ACC112 (cell line): ENCODE measurements at regions not wholly inside any gene's neighbourhood (a gene's known extent, or its start where the extent isn't known, plus 50 kb on each side); places are given as distances from the start of the nearest gene placed in this dataset.

Experiments
- H2AFZ ChIP-seq: fragments of 200-600 bp; sonication (generic); one replicate; pipeline ENCODE4 v1.6.0; 2017; ENCODE audit warnings: antibody characterized with exemption, low read length; ENCODE audit not compliant: unreplicated experiment
- H3K27ac ChIP-seq: fragments of 200-600 bp; sonication (generic); 2 replicates; pipeline ENCODE4 v1.5.1; 2014; ENCODE audit warnings: low read depth, mild to moderate bottlenecking, antibody characterized with exemption, low read length, moderate library complexity
- H3K27me3 ChIP-seq: fragments of 200-600 bp; sonication (generic); 2 replicates; pipeline ENCODE4 v1.6.1; 2014; ENCODE audit warnings: mild to moderate bottlenecking, antibody characterized with exemption, low read length, moderate library complexity, mixed read lengths; ENCODE audit not compliant: insufficient read depth
- H3K36me3 ChIP-seq: fragments of 200-600 bp; sonication (generic); 2 replicates; pipeline ENCODE4 v1.6.1; 2016; ENCODE audit warnings: mild to moderate bottlenecking, antibody characterized with exemption, low read length, moderate library complexity, mixed read lengths; ENCODE audit not compliant: insufficient read depth
- H3K4me1 ChIP-seq: fragments of 200-600 bp; sonication (generic); one replicate; pipeline ENCODE4 v1.6.1; 2016; ENCODE audit warnings: low read length, mixed read lengths; ENCODE audit not compliant: insufficient read depth, unreplicated experiment, control insufficient read depth
- H3K4me3 ChIP-seq: fragments of 200-600 bp; sonication (generic); 2 replicates; pipeline ENCODE4 v1.5.1; 2014; ENCODE audit warnings: mild to moderate bottlenecking, low read depth, low read length
- H3K79me2 ChIP-seq: fragments of 200-600 bp; sonication (generic); one replicate; pipeline ENCODE4 v1.6.0; 2016; ENCODE audit warnings: low read length; ENCODE audit not compliant: control insufficient read depth, unreplicated experiment, insufficient read depth

- no peak overlapping the region for H3K27ac ChIP-seq
- H3K4me3 ChIP-seq, result no peak overlapping the region
- no peaks in the 10 kb centered on the region for H3K27me3 ChIP-seq
- no peak overlapping the region for H2AFZ ChIP-seq
- no peaks in the 10 kb centered on the region for H3K79me2 ChIP-seq
- H3K4me1 ChIP-seq, result no peaks in the 10 kb centered on the region
- no peaks in the 10 kb centered on the region for H3K36me3 ChIP-seq
These were observed 493.3 kb upstream of the GCFC2 start for GRCh38 chr2:76204048-76204447.

GRCh38 chr2:76202866-76203265 is 492.2 kb upstream of the GCFC2 start:
- H3K4me3 ChIP-seq, result no peak overlapping the region
- H2AFZ ChIP-seq, result no peak overlapping the region
- no peak overlapping the region for H3K27ac ChIP-seq
- no peaks in the 10 kb centered on the region for H3K4me1 ChIP-seq
- no peaks in the 10 kb centered on the region for H3K79me2 ChIP-seq
- no peaks in the 10 kb centered on the region for H3K36me3 ChIP-seq
- no peaks in the 10 kb centered on the region for H3K27me3 ChIP-seq

GRCh38 chr2:76197842-76198448 is 487.2 kb upstream of the GCFC2 start:
- H3K4me1 ChIP-seq, result no peaks in the 10 kb centered on the region
- no peak overlapping the region for H3K27ac ChIP-seq
- H3K36me3 ChIP-seq, result no peaks in the 10 kb centered on the region
- no peaks in the 10 kb centered on the region for H3K79me2 ChIP-seq
- H2AFZ ChIP-seq, result no peak overlapping the region
- H3K4me3 ChIP-seq, result no peak overlapping the region
- H3K27me3 ChIP-seq, result no peaks in the 10 kb centered on the region

- Histone ChIP-seq H3K36me3 (no peaks in the 10 kb centered on the region), H3K27ac (no peak overlapping the region), H3K4me3 (no peak overlapping the region), H3K79me2 (no peaks in the 10 kb centered on the region), H3K27me3 (no peaks in the 10 kb centered on the region), H2AFZ (no peak overlapping the region), H3K4me1 (no peaks in the 10 kb centered on the region)
These were observed 486.7 kb upstream of the GCFC2 start for GRCh38 chr2:76197428-76197827.

- no peaks in the 10 kb centered on the region for H3K79me2 ChIP-seq
- no peaks in the 10 kb centered on the region for H3K36me3 ChIP-seq
- no peak overlapping the region for H3K4me3 ChIP-seq
- no peaks in the 10 kb centered on the region for H3K27me3 ChIP-seq
- no peaks in the 10 kb centered on the region for H3K4me1 ChIP-seq
- no peak overlapping the region for H3K27ac ChIP-seq
- no peak overlapping the region for H2AFZ ChIP-seq
These were observed 483.5 kb upstream of the GCFC2 start for GRCh38 chr2:76194031-76194775.

- H3K4me3 ChIP-seq, result no peak overlapping the region
- H3K27me3 ChIP-seq, result no peaks in the 10 kb centered on the region
- no peak overlapping the region for H3K27ac ChIP-seq
- H3K4me1 ChIP-seq, result no peaks in the 10 kb centered on the region
- H3K79me2 ChIP-seq, result no peaks in the 10 kb centered on the region
- no peak overlapping the region for H2AFZ ChIP-seq
- no peaks in the 10 kb centered on the region for H3K36me3 ChIP-seq
These were observed 482.4 kb upstream of the GCFC2 start for GRCh38 chr2:76193089-76193488.

- no peaks in the 10 kb centered on the region for H3K79me2 ChIP-seq
- no peaks in the 10 kb centered on the region for H3K36me3 ChIP-seq
- no peaks in the 10 kb centered on the region for H3K27me3 ChIP-seq
- no peak overlapping the region for H3K4me3 ChIP-seq
- no peak overlapping the region for H2AFZ ChIP-seq
- no peaks in the 10 kb centered on the region for H3K4me1 ChIP-seq
- no peak overlapping the region for H3K27ac ChIP-seq
These were observed 477.8 kb upstream of the GCFC2 start for GRCh38 chr2:76188334-76189008.

- H3K27ac ChIP-seq, result no peak overlapping the region
- no peaks in the 10 kb centered on the region for H3K4me1 ChIP-seq
- no peaks in the 10 kb centered on the region for H3K36me3 ChIP-seq
- no peak overlapping the region for H3K4me3 ChIP-seq
- no peak overlapping the region for H2AFZ ChIP-seq
- H3K79me2 ChIP-seq, result no peaks in the 10 kb centered on the region
- H3K27me3 ChIP-seq, result no peaks in the 10 kb centered on the region
These were observed 476.7 kb upstream of the GCFC2 start for GRCh38 chr2:76187415-76187814.

- H3K4me1 ChIP-seq, result no peaks in the 10 kb centered on the region
- H3K4me3 ChIP-seq, result no peak overlapping the region
- H2AFZ ChIP-seq, result no peak overlapping the region
- H3K27me3 ChIP-seq, result no peaks in the 10 kb centered on the region
- no peaks in the 10 kb centered on the region for H3K36me3 ChIP-seq
- no peaks in the 10 kb centered on the region for H3K79me2 ChIP-seq
- no peak overlapping the region for H3K27ac ChIP-seq
These were observed 470.0 kb upstream of the GCFC2 start for GRCh38 chr2:76180676-76181075.

- Histone ChIP-seq H3K27ac (no peak overlapping the region), H3K79me2 (no peaks in the 10 kb centered on the region), H3K36me3 (no peaks in the 10 kb centered on the region), H3K4me1 (no peaks in the 10 kb centered on the region), H3K27me3 (no peaks in the 10 kb centered on the region), H2AFZ (no peak overlapping the region), H3K4me3 (no peak overlapping the region)
These were observed 467.9 kb upstream of the GCFC2 start for GRCh38 chr2:76178610-76179009.

GRCh38 chr2:76175295-76175694 is 464.6 kb upstream of the GCFC2 start:
- Histone ChIP-seq H2AFZ (no peak overlapping the region), H3K4me1 (no peaks in the 10 kb centered on the region), H3K27ac (no peak overlapping the region), H3K36me3 (no peaks in the 10 kb centered on the region), H3K27me3 (no peaks in the 10 kb centered on the region), H3K79me2 (no peaks in the 10 kb centered on the region), H3K4me3 (no peak overlapping the region)
